Left ventricle myocardium inferior (tissue), 1 donor: ENCODE measurements at regions not wholly inside any gene's neighbourhood (a gene's known extent, or its start where the extent isn't known, plus 50 kb on each side); places are given as distances from the start of the nearest gene placed in this dataset.

Experiments used
- DNase-seq: peaks from one replicate; pipeline ENCODE4 v3.0.0-alpha.2; 2020
- H3K27ac ChIP-seq: fragments of 200-600 bp; replicated peaks from 2 replicates; pipeline ENCODE4 v1.8.0; 2021
- H3K27me3 ChIP-seq: fragments of 200-600 bp; 2 replicates; pipeline ENCODE4 v1.8.0; 2021; ENCODE audit warnings: low read depth
- H3K36me3 ChIP-seq: fragments of 200-600 bp; 2 replicates; pipeline ENCODE4 v1.8.0; 2021
- H3K4me1 ChIP-seq: fragments of 200-600 bp; 2 replicates; pipeline ENCODE4 v1.8.0; 2021
- H3K4me3 ChIP-seq: fragments of 200-600 bp; 2 replicates; pipeline ENCODE4 v1.8.0; 2021; ENCODE audit warnings: mild to moderate bottlenecking, moderate library complexity
- H3K9me3 ChIP-seq: fragments of 200-600 bp; replicated peaks from 2 replicates; pipeline ENCODE4 v1.8.0; 2021
- CTCF ChIP-seq: fragments of 200-600 bp; IDR thresholded peaks from 2 replicates; pipeline ENCODE4 v1.8.0; 2021; ENCODE audit warnings: antibody characterized with exemption, mild to moderate bottlenecking, borderline replicate concordance
- intact Hi-C: fragments of 100-400 bp; cut with micrococcal nuclease; formaldehyde crosslinking; loops from one replicate; pipeline ENCODE4 v1.11.0; 2022
- donor health status: DM: no; HTN: yes; CAD: no; lungs with severe emphysema.

GRCh38 chr14:104451474-104451873, 128.1 kb upstream of the C14orf180 start:
- TF ChIP-seq CTCF, result no peak
- peaks cover 28% of the 10 kb centered on the region for H3K9me3 ChIP-seq
- no peak overlapping the region for H3K27ac ChIP-seq
- H3K4me3 ChIP-seq, result no peak overlapping the region
- H3K27me3 ChIP-seq, result peaks cover 34% of the 10 kb centered on the region
- H3K4me1 ChIP-seq, result no peaks in the 10 kb centered on the region
- no peak for DNase-seq
- intact Hi-C loops, result no loop called here
- H3K36me3 ChIP-seq, result no peaks in the 10 kb centered on the region

- no peaks in the 10 kb centered on the region for H3K36me3 ChIP-seq
- peaks cover 1% of the 10 kb centered on the region for H3K9me3 ChIP-seq
- H3K27me3 ChIP-seq, result peaks cover 75% of the 10 kb centered on the region
- H3K27ac ChIP-seq, result no peak overlapping the region
- H3K4me3 ChIP-seq, result no peak overlapping the region
- intact Hi-C loops, result no loop called here
- DNase-seq, result no peak
- no peak for TF ChIP-seq CTCF
- peaks cover 8% of the 10 kb centered on the region for H3K4me1 ChIP-seq
Measured at GRCh38 chr14:104458845-104459244, 120.7 kb upstream of the C14orf180 start.

GRCh38 chr14:104460791-104461651, 118.5 kb upstream of the C14orf180 start:
- H3K4me1 ChIP-seq, result peaks cover 8% of the 10 kb centered on the region
- peaks cover 90% of the 10 kb centered on the region for H3K27me3 ChIP-seq
- H3K36me3 ChIP-seq, result no peaks in the 10 kb centered on the region
- DNase-seq, result no peak
- peak overlapping the region; percentile 32 for H3K4me3 ChIP-seq
- intact Hi-C loops, result no loop called here
- no peak for TF ChIP-seq CTCF
- no peaks in the 10 kb centered on the region for H3K9me3 ChIP-seq
- H3K27ac ChIP-seq, result no peak overlapping the region

DNA sequence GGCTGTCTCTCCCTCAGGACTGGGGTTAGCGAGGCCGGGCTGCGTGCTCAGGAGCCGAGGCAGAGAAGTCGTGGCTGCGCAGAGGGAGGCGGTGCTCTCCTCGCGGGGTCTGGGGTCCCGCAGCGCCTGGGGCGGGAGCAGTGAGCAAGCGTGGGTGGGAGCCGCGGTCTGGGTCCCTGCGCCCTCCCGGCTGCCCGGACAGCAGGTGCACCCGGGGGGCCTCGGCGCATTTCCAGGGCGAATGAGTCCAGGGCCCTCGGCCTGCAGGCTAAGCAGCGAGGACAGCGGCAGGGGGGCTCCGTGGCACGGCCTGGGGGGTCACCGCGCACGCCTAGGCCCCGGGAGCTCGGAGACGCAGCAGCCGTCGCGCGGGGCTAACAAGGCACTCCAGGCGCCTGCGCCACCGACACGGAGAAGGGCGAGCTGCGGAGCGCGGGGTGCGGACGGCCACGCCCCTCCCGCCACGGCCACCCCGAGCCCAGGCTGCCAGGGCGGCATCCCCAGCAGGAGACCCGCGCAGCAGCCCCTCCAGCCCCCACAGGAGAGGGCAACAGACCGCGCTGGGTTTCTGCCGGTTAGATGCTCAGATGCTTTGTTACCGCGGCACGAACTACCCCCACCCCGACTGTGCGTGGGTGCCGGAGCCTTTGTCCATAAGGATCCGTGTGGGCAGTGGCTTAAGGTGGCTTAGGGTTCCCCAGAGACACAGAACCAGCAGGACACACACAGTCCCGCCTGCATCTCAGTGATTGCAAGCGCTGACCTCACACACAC, 117.7 kb upstream of the C14orf180 start:
- peaks cover 94% of the 10 kb centered on the region for H3K27me3 ChIP-seq

More for the DNA sequence above, 117.7 kb upstream of the C14orf180 start:
- H3K4me3 ChIP-seq, result peak overlapping the region; percentile 55
- intact Hi-C loops, result no loop called here
- no peak overlapping the region for H3K27ac ChIP-seq
- peaks cover 8% of the 10 kb centered on the region for H3K4me1 ChIP-seq
- H3K9me3 ChIP-seq, result no peaks in the 10 kb centered on the region
- TF ChIP-seq CTCF, result no peak
- DNase-seq, result no peak
- no peaks in the 10 kb centered on the region for H3K36me3 ChIP-seq
